ENCODE measurements at regions not wholly inside any gene's neighbourhood (a gene's known extent, or its start where the extent isn't known, plus 50 kb on each side); places are given as distances from the start of the nearest gene placed in this dataset.

GRCh38 chr2:118274841-118275510, 186.7 kb downstream of the INSIG2 start (continued):
- TF ChIP-seq MAX (IDR thresholded peaks at IDR 0.05; ENCODE audit: low read depth, low read length) (no peak), RUNX3 (IDR thresholded peaks at IDR 0.05; ENCODE audit: low read length) (no peak), JUND (IDR thresholded peaks at IDR 0.05; ENCODE audit: low read depth, low read length) (no peak), E2F8 (IDR thresholded peaks at IDR 0.05; ENCODE audit: low read depth, partially characterized antibody) (no peak), POLR2AphosphoS5 (IDR thresholded peaks at IDR 0.05; ENCODE audit: low read length) (no peak), BMI1 (IDR thresholded peaks at IDR 0.05; ENCODE audit: borderline replicate concordance) (no peak)

- in situ Hi-C loops (cut with MboI): no loop called here
- FAIRE-seq (no peak), ATAC-seq (no peak), DNase-seq (ENCODE audit: low read depth, low spot score) (no peak)
- SMC1A ChIA-PET (ENCODE audit: uncharacterized antibody, unreplicated experiment): no interaction called here
- H3K9me3 ChIP-seq (replicated peaks; ENCODE audit: control insufficient read depth, insufficient read depth, low read length): no peaks in the 10 kb centered on the region
- intact Hi-C loops (cut with micrococcal nuclease; ENCODE audit: unreplicated experiment): no loop called here
- H3K4me3 ChIP-seq: no peak overlapping the region
- RAD21 ChIA-PET (ENCODE audit: unreplicated experiment): no interaction called here
- H3K9ac ChIP-seq (ENCODE audit: control insufficient read depth, insufficient read depth, low read length): no peak overlapping the region
- POLR2A ChIA-PET: no interaction called here
- peaks cover 0 to 1% of the 10 kb centered on the region in 2 experiments; a peak in 1 of 4 replicates for H3K27me3 ChIP-seq (replicated peaks in 1 of 2; ENCODE audit: control insufficient read depth in 2 of 2, insufficient read depth in 2 of 2, low read length in 1 of 2)
- no peak overlapping the region for H2AFZ ChIP-seq (ENCODE audit: control insufficient read depth, low read depth, low read length)
- H3K4me1 ChIP-seq (ENCODE audit: control insufficient read depth, insufficient read depth, low read length): no peaks in the 10 kb centered on the region
- 18% methylated on average over 5 of the region's 5 CpGs for WGBS (ENCODE audit: insufficient coverage, insufficient replicate concordance, low lambda C conversion rate, missing lambda C conversion rate)
- no TSS peak for BruUV-seq (replicated peaks)
- no peaks in the 10 kb centered on the region for H3K36me3 ChIP-seq (ENCODE audit: control insufficient read depth in 2 of 2, insufficient read depth in 2 of 2, low read length in 1 of 2)
- H3K4me2 ChIP-seq (ENCODE audit: control insufficient read depth, insufficient read depth): no peak overlapping the region
- no peak for TF ChIP-seq NFXL1 (IDR thresholded peaks at IDR 0.05; ENCODE audit: borderline replicate concordance)
- CTCF ChIA-PET: interaction anchor here (1.0 to 2.7 kb wide), 2 partner anchors 10 to 50 kb away, joined by 3 to 13 read pairs; no protein-coding TSS in a partner anchor
- no peaks in the 10 kb centered on the region for H3K79me2 ChIP-seq (ENCODE audit: control insufficient read depth, insufficient read depth, low read length)
- no peak overlapping the region for H3K27ac ChIP-seq (ENCODE audit: control insufficient read depth, insufficient read depth)
- H4K20me1 ChIP-seq (ENCODE audit: control insufficient read depth, insufficient read depth): no peaks in the 10 kb centered on the region
These were observed 184.1 kb downstream of the INSIG2 start for GRCh38 chr2:118272391-118272790.

Measured in GM12878 (cell line).